ENCODE measurements at regions not wholly inside any gene's neighbourhood (a gene's known extent, or its start where the extent isn't known, plus 50 kb on each side); places are given as distances from the start of the nearest gene placed in this dataset.

GRCh38 chr5:34467436-34467835, 188.7 kb upstream of the RAI14 start:
- TF ChIP-seq CTCF (IDR thresholded peaks at IDR 0.05; ENCODE audit: low read depth, low read length) (no peak), MAX (IDR thresholded peaks at IDR 0.05; ENCODE audit: low read depth, low read length) (no peak)
